SKM-1 (cell line): ENCODE measurements at regions not wholly inside any gene's neighbourhood (a gene's known extent, or its start where the extent isn't known, plus 50 kb on each side); places are given as distances from the start of the nearest gene placed in this dataset.

ENCODE experiments used
- DNase-seq: peaks from one replicate; lab custom pipeline; 2025; ENCODE audit not compliant: unreplicated experiment; lab: John Stamatoyannopoulos, UW

DNA sequence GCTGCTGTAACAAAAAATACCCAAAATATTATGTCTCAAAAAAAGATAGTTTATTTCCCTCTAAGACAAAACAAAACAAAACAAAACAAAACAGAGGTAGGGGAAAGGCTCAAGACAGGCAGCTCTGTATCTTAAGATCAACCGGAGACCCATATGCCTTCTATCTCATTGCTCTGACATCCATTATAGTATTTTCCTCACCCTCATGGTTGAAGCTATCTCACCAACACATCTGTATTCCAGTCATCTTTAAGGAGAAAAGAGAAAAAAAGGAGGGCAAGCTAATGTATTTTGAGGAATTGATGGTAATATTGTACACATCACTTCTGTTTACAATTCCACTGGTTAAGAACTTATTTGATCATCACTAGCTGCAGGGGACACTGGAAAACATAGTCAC lies 239.7 kb downstream of the ICOS start:
- DNase-seq, result no peak

DNA sequence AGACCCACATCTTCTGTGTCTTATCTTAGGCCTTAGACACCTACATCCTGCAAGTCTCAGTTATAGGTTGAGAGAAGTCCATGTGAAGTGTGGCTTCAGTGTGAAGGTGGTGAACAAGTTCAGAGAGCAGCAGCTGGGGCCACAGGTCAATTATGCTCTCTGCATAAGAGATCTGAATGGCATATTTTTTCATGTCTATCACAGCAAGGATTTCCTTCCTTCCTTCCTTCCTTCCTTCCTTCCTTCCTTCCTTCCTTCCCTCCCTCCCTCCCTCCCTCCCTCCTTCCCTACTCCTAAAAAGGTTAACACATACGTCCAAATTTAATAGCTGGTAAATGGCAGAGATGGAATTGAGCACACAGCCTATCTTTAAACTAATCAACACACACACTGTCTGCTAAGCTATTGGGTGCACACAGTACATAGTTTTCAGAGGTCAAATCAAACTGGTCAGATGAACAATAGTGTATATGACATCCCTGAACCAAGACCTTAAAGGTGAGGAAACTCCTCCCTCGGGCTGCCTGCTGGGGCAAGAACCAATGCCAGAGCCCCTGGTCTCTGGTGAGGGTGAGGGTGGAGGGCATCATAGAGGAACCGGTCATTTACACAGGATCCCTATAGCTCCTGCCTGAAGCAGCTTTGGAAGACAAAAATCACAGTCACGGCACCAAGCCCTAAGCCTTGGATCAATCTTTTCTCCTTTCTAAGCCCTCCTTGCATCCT lies 240.9 kb downstream of the ICOS start:
- no peak for DNase-seq

GRCh38 chr2:204177977-204178522 lies 241.5 kb downstream of the ICOS start:
- DNase-seq, result no peak

- DNase-seq, result no peak
These were observed 244.1 kb downstream of the ICOS start for GRCh38 chr2:204180649-204181048.

DNA sequence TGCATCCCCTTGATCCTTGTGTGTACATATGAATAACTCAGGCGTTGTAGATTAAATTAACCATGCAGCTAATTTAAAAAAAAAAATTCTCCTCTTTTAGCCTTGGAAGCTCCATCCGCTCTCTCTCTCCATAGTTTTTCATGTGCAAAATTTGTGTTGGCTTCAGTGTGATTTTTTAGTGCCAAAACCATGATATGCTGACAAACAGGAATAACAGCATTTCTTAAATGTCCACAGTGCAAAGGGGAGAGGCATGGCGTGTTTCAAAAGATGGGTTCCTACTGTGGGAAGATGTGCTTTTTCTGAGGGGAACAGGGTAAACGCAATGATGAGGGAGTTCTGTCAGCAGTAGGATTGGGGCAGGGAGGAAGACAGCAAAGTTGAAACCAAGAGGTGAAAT lies 247.0 kb downstream of the ICOS start:
- DNase-seq, result no peak

DNA sequence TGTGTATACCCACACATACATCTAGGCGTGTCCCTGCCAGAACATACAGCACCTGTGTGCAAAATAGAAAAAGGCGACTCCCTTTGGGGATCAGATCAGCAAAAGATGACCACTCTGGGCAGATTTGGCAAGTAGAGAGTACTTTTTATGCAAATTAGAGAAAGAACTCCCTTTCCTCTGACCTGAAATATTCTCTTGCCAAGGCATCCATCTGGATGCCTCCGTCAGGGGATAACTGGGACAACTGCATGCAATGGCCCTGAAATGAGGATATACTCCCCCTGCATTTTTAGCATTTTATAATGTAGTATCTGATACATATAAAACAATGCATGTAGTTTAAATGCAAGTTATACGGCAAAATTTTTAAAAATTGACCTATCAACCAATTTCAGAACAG lies 247.7 kb downstream of the ICOS start:
- DNase-seq, result no peak

- DNase-seq, result no peak
These were observed 250.9 kb downstream of the ICOS start for GRCh38 chr2:204187229-204188083.

GRCh38 chr2:204191574-204191973 lies 255.0 kb downstream of the ICOS start:
- DNase-seq, result no peak

GRCh38 chr2:204195498-204195897 lies 258.9 kb downstream of the ICOS start:
- DNase-seq, result no peak

DNA sequence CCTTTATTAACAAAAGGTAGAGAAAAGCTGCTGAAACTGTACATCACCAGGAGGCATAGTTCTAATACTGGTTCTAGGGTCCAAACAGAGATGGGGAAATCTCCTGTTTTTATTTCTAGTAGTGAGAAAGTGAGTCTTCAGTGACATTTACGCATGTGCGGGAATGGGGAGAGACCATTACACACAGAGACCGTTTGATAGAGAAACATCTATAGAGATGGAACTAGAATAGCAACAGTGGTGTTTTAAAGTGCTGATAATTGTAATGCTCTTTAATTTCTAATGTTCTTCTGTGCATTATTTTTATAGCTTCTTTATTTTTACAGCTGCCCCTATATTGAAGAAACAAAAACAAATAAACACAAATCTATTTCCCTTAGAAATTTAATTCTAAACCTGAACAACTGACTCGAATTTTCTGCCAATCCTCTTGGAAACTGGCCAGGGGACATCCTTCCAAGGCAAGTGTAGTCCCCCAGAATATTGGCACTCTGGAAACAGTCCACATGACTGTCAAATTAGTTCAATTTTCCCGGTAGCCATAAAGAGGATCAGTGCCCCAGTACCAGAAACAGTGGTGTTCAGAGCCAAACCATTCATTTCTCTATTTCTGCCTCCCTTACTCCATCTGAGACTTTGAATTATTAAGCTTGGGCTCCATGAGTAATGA lies 260.9 kb downstream of the ICOS start:
- DNase-seq, result no peak

GRCh38 chr2:204199357-204199756 lies 262.8 kb downstream of the ICOS start:
- no peak for DNase-seq

DNA sequence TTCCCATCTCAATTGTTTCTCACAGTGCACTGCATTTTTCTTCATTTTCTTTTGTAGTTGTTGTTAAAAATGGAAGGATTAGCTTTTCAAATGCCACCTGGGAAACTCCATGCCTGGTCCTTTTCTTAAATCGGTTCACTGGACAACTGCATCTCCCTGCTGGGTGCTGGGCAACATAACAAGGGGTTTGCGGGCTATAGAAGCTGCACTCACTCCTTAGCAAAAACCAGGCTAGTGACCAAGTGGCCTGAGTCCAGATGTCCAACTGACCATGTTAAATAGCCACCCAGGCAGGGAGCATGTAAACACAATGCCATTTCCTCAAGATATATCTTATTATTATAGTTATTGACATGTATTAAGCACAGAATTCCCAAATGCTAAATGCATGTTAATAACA lies 264.9 kb downstream of the ICOS start:
- no peak for DNase-seq

GRCh38 chr2:204202253-204202652 lies 265.7 kb downstream of the ICOS start:
- no peak for DNase-seq

GRCh38 chr2:204203704-204204103 lies 267.1 kb downstream of the ICOS start:
- no peak for DNase-seq

- DNase-seq, result no peak
These were observed 268.5 kb downstream of the ICOS start for GRCh38 chr2:204205082-204205481.

DNA sequence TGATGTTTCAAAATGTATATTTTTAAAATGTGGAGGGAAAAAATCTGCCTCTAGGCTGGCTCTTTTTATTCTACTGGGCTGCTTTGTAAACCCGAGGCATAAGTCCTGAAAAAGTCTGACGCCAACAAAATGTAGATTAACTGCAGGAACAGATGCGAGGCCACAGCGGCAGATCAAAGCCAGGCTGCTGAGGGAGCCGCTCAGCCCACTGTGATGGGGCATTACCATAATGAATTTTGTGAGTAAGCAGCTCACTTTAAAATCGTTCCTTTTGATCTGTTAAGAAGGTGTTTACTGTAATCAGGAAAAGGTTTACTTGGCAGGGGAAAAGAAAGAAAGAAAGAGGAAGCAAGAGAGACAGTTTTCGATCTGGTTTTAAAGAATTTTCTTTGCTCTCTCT lies 269.0 kb downstream of the ICOS start:
- no peak for DNase-seq

- DNase-seq, result no peak
These were observed 271.3 kb downstream of the ICOS start for GRCh38 chr2:204207866-204208265.

DNA sequence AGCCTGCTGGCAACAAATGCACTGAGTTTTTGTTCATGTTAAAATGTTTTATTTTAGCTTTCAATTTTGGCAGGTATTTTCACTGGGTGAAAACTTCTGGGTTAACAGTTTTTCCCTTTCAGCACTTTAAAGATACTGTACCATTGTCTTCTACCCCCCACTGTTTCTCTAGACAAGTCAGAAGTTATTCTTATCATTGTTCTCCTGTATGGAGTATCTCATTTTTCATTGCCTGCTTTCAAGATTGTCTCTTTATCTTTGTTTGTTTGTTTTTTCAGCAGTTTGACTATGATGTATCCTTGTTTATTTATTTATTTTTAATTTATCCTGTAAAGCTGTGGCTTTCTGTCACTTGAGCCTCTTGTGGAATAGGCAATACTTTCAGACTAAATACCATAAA lies 277.0 kb downstream of the ICOS start:
- no peak for DNase-seq

DNA sequence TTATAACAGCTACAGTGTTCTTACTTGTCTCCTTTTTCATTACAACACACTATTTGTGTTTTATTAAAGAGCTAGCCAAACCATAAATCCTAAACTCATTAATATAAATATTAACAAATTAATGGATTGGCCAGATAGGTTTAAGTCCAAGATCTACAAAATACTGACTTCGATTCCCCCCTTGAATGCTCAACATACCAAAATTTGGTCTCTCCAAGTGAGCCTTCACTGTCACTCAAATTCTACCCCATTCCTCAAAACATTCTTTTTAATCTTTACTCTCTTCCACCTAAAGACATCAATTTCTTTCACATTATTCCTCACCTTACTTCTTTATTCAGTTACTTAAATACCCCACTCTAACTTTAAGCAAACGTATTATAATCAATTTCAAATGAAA lies 281.5 kb downstream of the ICOS start:
- no peak for DNase-seq

DNA sequence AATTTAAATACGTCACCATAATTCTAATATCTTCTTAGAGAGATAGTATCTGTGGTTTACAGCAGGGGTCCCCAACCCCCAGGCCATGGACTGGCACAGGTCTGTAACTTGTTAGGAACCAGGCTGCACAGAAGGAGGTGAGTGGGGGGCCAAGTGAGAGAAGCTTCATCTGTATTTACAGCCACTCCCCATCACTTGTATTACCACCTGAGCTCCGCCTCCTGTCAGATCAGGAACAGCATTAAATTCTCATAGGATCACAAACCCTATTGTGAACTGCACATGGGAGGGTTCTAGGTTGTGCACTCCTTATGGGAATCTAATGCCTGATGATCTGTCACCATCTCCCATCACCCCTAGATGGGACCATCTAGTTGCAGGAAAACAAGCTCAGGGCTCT lies 282.6 kb downstream of the ICOS start:
- no peak for DNase-seq

GRCh38 chr2:204220896-204221295 lies 284.3 kb downstream of the ICOS start:
- DNase-seq, result no peak

- no peak for DNase-seq
These were observed 286.5 kb downstream of the ICOS start for GRCh38 chr2:204223046-204223445.
